ENCODE measurements at regions not wholly inside any gene's neighbourhood (a gene's known extent, or its start where the extent isn't known, plus 50 kb on each side); places are given as distances from the start of the nearest gene placed in this dataset.

- no peak for DNase-seq (ENCODE audit: extremely low read depth, low read depth)
- TF ChIP-seq, protein P1, sequence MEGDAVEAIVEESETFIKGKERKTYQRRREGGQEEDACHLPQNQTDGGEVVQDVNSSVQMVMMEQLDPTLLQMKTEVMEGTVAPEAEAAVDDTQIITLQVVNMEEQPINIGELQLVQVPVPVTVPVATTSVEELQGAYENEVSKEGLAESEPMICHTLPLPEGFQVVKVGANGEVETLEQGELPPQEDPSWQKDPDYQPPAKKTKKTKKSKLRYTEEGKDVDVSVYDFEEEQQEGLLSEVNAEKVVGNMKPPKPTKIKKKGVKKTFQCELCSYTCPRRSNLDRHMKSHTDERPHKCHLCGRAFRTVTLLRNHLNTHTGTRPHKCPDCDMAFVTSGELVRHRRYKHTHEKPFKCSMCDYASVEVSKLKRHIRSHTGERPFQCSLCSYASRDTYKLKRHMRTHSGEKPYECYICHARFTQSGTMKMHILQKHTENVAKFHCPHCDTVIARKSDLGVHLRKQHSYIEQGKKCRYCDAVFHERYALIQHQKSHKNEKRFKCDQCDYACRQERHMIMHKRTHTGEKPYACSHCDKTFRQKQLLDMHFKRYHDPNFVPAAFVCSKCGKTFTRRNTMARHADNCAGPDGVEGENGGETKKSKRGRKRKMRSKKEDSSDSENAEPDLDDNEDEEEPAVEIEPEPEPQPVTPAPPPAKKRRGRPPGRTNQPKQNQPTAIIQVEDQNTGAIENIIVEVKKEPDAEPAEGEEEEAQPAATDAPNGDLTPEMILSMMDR (IDR thresholded peaks at IDR 0.05; ENCODE audit: low read depth, low read length): no peak
Measured at GRCh38 chr6:54056105-54056504, 55.1 kb upstream of the MLIP start.

DNA sequence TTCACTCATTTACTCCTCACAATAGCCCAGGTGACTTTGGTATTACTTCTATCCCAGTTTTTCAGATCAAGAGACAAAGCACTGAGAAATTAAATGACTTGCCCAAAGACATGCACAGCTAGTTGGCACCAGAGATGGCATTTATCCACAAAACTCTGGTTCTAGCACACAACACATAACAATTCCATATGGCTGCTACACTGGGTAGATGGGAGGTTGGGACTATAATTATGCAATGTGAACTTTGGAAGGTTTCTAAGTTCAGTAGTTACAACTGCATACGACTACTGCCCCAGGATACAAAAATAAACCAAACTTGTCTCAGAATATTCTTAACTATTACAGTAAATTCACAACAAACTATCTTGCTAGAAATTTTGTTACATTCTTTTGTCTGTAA lies 54.2 kb upstream of the MLIP start:
- no peak for DNase-seq (ENCODE audit: extremely low read depth, low read depth)
- TF ChIP-seq, protein P1 (IDR thresholded peaks at IDR 0.05; ENCODE audit: low read depth, low read length): no peak

- TF ChIP-seq, protein P1 (IDR thresholded peaks at IDR 0.05; ENCODE audit: low read depth, low read length): no peak
- DNase-seq (ENCODE audit: extremely low read depth, low read depth): no peak
Measured at GRCh38 chr6:54058236-54058635, 53.0 kb upstream of the MLIP start.

GRCh38 chr6:54059683-54060082 lies 51.6 kb upstream of the MLIP start:
- TF ChIP-seq, protein P1 (IDR thresholded peaks at IDR 0.05; ENCODE audit: low read depth, low read length): no peak
- DNase-seq (ENCODE audit: extremely low read depth, low read depth): no peak

- TF ChIP-seq, protein P1 (IDR thresholded peaks at IDR 0.05; ENCODE audit: low read depth, low read length): no peak
- no peak for DNase-seq (ENCODE audit: extremely low read depth, low read depth)
Measured at GRCh38 chr6:54060286-54060685, 51.0 kb upstream of the MLIP start.
